Calu3 (cell line): ENCODE measurements at regions not wholly inside any gene's neighbourhood (a gene's known extent, or its start where the extent isn't known, plus 50 kb on each side); places are given as distances from the start of the nearest gene placed in this dataset.
A peak's percentile ranks its signal among the peaks of the same experiment; 100 is the strongest.

Experiments used
- BruUV-seq: library from RNA; stranded (reverse); fragments of 400-500 nt; replicated peaks from 2 replicates; lab custom pipeline; 2021; lab: Mats Ljungman, UMichigan
- CTCF ChIA-PET: fragments of 300-600 bp; sonication (Branson Sonifier 250); formaldehyde crosslinking; loops from one replicate; lab custom pipeline; 2022; ENCODE audit warnings: antibody characterized with exemption; lab: Charles Lee
- DNase-seq: peaks from one replicate; pipeline ENCODE4 v3.0.0; 2022
- H3K27ac Mint-ChIP-seq: one replicate; pipeline ENCODE4 v1.8.0; 2022; ENCODE audit warnings: mixed read lengths; ENCODE audit not compliant: unreplicated experiment
- H3K27me3 Mint-ChIP-seq: one replicate; pipeline ENCODE4 v1.8.0; 2022; ENCODE audit warnings: mixed read lengths; ENCODE audit not compliant: unreplicated experiment
- H3K36me3 Mint-ChIP-seq: one replicate; pipeline ENCODE4 v1.8.0; 2022; ENCODE audit warnings: mild to moderate bottlenecking, moderate library complexity, mixed read lengths; ENCODE audit not compliant: insufficient read depth, unreplicated experiment
- H3K4me1 Mint-ChIP-seq: one replicate; pipeline ENCODE4 v1.8.0; 2022; ENCODE audit warnings: mild to moderate bottlenecking, low read depth, mixed read lengths; ENCODE audit not compliant: unreplicated experiment
- H3K4me3 Mint-ChIP-seq: one replicate; pipeline ENCODE4 v1.8.0; 2022; ENCODE audit warnings: mild to moderate bottlenecking, low read depth, moderate library complexity, mixed read lengths; ENCODE audit not compliant: unreplicated experiment
- H3K9me3 Mint-ChIP-seq: one replicate; pipeline ENCODE4 v1.8.0; 2022; ENCODE audit warnings: low read depth, mixed read lengths; ENCODE audit not compliant: unreplicated experiment
- intact Hi-C: fragments of 100-400 bp; cut with micrococcal nuclease; formaldehyde crosslinking; loops from one replicate; pipeline ENCODE4 v1.10.0; 2022; ENCODE audit not compliant: unreplicated experiment
- TF ChIP-seq, protein P1 (sequence below): fragments of 200-600 bp; IDR thresholded peaks from one replicate; pipeline ENCODE4 v1.8.0; 2022; ENCODE audit warnings: antibody characterized with exemption; ENCODE audit not compliant: unreplicated experiment

DNA sequence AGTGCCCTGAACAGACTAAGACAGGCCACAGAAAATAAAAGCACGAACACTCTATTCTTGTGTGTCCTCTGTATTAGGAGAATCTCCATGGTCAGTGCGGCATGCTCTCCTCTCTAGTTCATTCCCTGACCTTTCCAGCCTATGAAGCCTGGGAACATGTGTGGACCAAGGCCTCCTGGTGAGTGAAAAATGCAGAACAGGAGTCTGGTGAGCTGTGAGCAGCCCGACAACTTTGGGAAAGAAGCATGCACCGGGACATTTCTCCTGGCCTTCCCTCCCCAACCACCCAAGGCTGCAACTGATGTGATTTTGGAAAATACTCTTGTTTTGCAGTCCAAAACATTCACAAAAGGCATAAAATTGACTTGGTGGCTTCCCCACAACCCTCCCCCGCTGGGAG lies 878.3 kb upstream of the ID2 start:
- H3K4me3 Mint-ChIP-seq, result no peak overlapping the region
- no peaks in the 10 kb centered on the region for H3K36me3 Mint-ChIP-seq
- no peaks in the 10 kb centered on the region for H3K27me3 Mint-ChIP-seq
- peaks cover 16% of the 10 kb centered on the region for H3K9me3 Mint-ChIP-seq
- H3K27ac Mint-ChIP-seq, result no peak overlapping the region
- TF ChIP-seq, protein P1, sequence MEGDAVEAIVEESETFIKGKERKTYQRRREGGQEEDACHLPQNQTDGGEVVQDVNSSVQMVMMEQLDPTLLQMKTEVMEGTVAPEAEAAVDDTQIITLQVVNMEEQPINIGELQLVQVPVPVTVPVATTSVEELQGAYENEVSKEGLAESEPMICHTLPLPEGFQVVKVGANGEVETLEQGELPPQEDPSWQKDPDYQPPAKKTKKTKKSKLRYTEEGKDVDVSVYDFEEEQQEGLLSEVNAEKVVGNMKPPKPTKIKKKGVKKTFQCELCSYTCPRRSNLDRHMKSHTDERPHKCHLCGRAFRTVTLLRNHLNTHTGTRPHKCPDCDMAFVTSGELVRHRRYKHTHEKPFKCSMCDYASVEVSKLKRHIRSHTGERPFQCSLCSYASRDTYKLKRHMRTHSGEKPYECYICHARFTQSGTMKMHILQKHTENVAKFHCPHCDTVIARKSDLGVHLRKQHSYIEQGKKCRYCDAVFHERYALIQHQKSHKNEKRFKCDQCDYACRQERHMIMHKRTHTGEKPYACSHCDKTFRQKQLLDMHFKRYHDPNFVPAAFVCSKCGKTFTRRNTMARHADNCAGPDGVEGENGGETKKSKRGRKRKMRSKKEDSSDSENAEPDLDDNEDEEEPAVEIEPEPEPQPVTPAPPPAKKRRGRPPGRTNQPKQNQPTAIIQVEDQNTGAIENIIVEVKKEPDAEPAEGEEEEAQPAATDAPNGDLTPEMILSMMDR, result no peak
- CTCF ChIA-PET, result no interaction called here
- no peak for DNase-seq
- intact Hi-C loops, result no loop called here
- no TSS peak for BruUV-seq
- H3K4me1 Mint-ChIP-seq, result no peaks in the 10 kb centered on the region

DNA sequence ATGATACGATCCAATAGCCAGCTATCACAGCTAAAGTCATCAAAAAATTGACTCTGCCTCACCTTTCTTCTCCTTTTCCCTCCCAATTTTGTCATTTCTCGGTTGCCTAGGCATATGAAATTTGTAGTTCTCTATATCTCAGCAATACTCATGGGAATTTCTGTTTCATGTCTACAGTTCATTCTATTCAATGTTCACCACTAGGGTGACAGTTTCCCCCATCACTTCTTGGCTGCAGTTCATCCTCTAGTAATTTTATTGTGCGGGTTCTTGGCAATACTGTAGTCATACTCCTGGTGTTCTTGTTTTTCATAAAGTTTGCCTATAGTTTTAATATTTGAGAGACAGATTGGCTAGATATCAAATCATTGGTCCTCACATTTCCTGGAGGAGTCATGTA lies 872.2 kb upstream of the ID2 start:
- TF ChIP-seq, protein P1, result no peak
- Mint-ChIP-seq H3K27ac (peak overlapping the region; percentile 16), H3K4me3 (no peak overlapping the region), H3K36me3 (no peaks in the 10 kb centered on the region), H3K4me1 (peaks cover 38% of the 10 kb centered on the region), H3K27me3 (no peaks in the 10 kb centered on the region), H3K9me3 (peaks cover 3% of the 10 kb centered on the region)
- CTCF ChIA-PET, result interaction anchor here (0.7 kb wide), 1 partner anchor 758 kb away, joined by 3 read pairs; no protein-coding TSS in a partner anchor
- no TSS peak for BruUV-seq
- intact Hi-C loops, result no loop called here
- no peak for DNase-seq

DNA sequence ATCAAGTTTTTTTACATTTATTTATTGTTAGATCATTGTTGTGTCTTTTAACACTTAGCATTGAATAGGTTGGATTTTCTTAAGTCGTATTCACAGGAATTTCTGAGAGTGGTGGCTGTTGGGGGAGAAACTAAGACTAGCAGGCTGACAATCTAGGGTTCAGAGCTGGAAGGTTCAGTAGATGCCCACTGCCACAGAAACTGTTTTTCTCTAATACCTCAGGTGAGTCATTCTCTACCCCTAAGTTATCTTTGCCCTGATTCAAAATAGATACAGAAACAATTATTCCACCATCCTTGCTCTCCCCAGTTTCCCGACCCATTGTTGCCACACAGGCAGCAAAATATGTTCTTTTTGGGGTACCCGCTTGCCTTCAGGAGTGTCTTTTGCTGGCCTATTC lies 870.8 kb upstream of the ID2 start:
- TF ChIP-seq, protein P1, result no peak
- H3K27me3 Mint-ChIP-seq, result no peaks in the 10 kb centered on the region
- intact Hi-C loops, result no loop called here
- H3K36me3 Mint-ChIP-seq, result no peaks in the 10 kb centered on the region
- H3K4me1 Mint-ChIP-seq, result peaks cover 45% of the 10 kb centered on the region
- peaks cover 9% of the 10 kb centered on the region for H3K9me3 Mint-ChIP-seq
- no TSS peak for BruUV-seq
- no peak overlapping the region for H3K27ac Mint-ChIP-seq
- H3K4me3 Mint-ChIP-seq, result no peak overlapping the region
- CTCF ChIA-PET, result no interaction called here
- DNase-seq, result no peak

DNA sequence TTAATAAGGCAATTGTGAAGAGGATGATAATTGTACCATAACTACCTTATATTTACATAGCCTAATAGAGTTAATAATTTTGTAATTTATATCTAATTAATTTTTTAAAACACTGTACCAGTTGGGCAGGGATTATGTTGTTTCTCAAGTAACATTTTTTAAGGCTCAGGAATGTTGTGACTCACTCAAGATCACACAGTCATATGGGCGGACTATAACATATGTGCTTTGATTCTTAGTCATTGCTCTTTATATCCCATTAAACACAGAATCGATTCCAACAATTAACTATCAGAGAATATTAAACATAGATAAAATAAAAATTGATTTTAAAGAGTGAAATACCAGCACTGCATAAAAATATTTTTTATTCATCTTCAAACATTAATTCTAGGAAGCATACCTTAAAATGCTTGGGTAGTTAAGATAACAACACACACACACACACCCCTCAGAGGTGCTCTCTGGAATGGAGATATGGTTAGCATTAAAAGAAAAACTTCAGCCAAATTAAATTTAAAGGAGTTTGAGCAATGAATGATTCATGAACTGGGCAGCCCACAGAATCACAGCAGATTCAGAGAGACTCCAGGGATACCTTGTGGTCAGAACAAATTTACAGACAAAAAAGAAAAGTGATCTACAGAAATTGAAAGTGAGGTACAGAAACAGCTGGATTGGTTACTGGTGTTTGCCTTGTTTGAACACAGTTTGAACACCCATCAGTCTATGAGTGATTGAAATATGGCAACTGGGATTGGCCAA lies 869.4 kb upstream of the ID2 start:
- peak overlapping the region; percentile 43 for H3K27ac Mint-ChIP-seq
- H3K4me1 Mint-ChIP-seq, result peaks cover 47% of the 10 kb centered on the region
- TF ChIP-seq, protein P1, result no peak
- CTCF ChIA-PET, result no interaction called here
- BruUV-seq, result no TSS peak
- no peak for DNase-seq
- no peaks in the 10 kb centered on the region for H3K27me3 Mint-ChIP-seq
- no peak overlapping the region for H3K4me3 Mint-ChIP-seq
- intact Hi-C loops, result no loop called here
- H3K36me3 Mint-ChIP-seq, result no peaks in the 10 kb centered on the region
- peaks cover 10% of the 10 kb centered on the region for H3K9me3 Mint-ChIP-seq
